C4-2B (cell line): ENCODE measurements at regions not wholly inside any gene's neighbourhood (a gene's known extent, or its start where the extent isn't known, plus 50 kb on each side); places are given as distances from the start of the nearest gene placed in this dataset.

Experiments used
- H3K27ac ChIP-seq: fragments of 450-650 bp; 2 replicates; pipeline ENCODE4 v1.5.1; 2017
- CTCF ChIP-seq: fragments of 450-650 bp; conservative IDR thresholded peaks from 2 replicates; pipeline ENCODE4 v1.5.1; 2017; ENCODE audit warnings: mild to moderate bottlenecking
- ZFX ChIP-seq: fragments of 450-650 bp; IDR thresholded peaks from 2 replicates; pipeline ENCODE4 v1.6.1; 2017

DNA sequence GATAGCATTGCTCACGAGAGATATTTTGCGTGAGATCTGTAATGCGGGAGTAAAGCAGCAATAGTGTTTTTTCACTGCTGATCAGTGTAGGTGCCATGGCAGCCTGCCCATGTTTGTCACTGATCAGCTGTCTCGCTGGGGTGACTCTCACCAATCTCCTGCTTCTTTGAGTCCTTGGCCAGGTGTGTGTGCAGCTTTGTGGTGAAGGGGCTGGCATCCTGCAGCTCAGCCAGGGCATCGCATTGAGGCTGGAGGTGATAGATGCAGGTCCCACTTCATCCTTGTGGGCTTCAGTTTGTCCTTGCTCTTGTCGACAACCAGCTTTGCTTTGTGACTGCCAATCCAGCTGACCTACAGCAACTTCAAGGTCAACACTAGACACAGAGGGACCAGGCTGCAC lies 258.3 kb upstream of the CXCR4 start:
- no peak for TF ChIP-seq ZFX
- TF ChIP-seq CTCF = no peak
- no peak overlapping the region for H3K27ac ChIP-seq

GRCh38 chr2:136375017-136375901 lies 257.3 kb upstream of the CXCR4 start:
- no peak for TF ChIP-seq CTCF
- TF ChIP-seq ZFX = no peak
- H3K27ac ChIP-seq = no peak overlapping the region

DNA sequence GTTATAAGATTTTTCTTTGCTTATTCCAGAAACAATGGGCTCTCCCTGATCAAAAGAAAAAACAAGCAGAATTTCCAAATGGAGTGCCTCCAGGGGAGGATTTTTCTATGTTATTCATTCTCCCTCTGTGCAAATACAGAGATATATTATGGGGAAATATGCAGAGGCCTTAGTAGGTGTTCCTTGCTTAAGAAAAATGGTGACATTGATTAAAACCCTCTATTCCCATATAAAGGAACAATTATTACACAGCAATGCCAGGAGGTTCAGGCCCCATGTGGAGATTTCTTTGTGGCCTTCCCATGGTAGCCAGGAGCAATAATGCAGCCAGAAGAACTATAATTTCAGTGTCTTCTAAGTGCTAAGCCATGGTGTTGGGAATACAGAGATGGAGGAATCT lies 255.9 kb upstream of the CXCR4 start:
- no peak for TF ChIP-seq CTCF
- no peak for TF ChIP-seq ZFX
- H3K27ac ChIP-seq = no peak overlapping the region

DNA sequence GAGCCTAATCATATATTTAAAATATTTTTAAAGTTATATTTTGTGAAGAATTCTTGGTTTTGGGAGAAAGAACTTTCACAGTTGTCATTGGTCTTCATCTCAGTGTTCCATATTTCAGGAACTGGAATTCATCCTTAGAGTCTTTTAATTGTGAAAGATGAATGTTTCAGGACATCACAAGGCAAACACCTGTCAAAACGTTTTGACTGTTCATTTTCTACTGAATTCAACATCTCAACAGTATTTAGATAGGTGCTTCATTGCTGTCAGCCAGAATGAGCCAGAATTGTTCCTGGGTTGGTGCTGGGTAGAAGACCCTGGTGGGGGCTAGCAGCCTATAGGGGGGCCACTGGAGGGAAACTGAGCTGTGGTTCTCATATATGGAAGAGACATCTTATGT lies 255.1 kb upstream of the CXCR4 start:
- no peak for TF ChIP-seq ZFX
- TF ChIP-seq CTCF = no peak
- H3K27ac ChIP-seq = no peak overlapping the region

DNA sequence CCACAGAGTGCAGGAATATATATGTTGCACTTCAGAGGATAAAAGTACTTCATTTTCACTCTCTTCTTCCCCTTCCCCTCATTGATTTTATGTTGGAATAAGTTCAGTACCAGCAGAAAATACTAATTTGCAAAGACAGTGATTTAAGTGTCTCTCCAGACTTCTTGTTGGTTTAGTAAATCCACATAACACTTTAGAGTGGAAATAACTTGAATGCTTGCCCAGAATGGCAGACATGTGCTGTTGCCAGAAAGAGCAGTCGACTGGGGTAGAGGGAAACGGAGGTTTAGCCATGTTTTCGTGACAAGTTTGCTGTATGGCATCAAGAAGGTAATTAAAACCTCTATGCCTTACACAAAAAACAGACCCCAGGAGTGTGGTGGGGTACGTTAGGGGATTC lies 246.0 kb upstream of the CXCR4 start:
- no peak overlapping the region for H3K27ac ChIP-seq
- TF ChIP-seq ZFX (no peak), CTCF (no peak)

DNA sequence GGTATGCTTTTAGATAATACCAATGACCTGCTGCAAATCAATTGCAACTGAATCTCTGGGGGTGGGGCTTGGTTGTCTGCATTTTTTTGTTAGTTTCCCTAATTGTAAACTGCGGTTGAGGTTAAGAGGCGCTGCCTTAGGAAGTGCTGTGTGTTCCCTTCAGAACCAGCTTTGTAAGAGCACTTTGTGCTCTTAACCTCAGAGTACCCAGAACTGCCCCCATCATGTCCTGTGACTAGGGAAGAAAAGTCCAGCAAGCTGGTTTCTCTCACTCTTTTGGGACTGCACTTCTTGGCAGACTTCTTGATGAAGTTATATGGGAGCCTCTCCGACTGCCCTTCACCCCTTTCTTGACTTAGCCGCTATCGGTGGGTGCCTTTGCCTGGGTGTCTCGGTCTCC lies 245.5 kb upstream of the CXCR4 start:
- H3K27ac ChIP-seq = no peak overlapping the region
- TF ChIP-seq CTCF (no peak), ZFX (no peak)

DNA sequence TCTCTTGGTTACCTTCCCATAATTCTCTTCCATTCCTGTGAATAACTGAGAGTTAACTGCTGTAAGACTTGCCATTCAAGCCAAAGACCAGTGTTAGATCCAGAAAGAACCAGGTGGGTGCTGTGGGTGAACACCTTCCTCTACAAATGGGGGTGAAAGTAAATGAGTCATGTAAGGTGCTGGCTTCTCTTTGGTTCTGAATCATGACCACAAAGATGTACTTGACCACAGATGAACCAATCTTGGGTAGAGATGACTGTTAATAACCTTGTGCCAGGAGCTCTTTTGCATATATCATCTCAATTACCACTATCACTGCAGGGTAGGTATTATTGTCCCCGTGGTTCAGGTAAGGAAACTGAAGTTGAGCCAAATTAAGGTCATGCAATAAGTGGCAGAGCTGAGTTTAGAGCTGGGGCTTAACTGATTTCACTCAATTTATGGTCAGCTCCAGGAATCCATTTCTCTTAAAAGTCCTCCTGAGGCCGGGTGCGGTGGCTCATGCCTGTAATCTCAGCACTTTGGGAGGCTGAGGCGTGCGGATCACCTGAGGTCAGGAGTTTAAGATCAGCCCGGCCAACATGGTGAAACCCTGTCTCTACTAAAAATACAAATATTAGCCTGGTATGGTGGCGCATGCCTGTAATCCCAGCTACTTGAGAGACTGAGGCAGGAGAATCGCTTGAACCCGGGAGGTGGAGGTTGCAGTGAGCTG lies 244.9 kb upstream of the CXCR4 start:
- no peak overlapping the region for H3K27ac ChIP-seq
- no peak for TF ChIP-seq CTCF
- TF ChIP-seq ZFX = no peak
